ENCODE measurements at regions not wholly inside any gene's neighbourhood (a gene's known extent, or its start where the extent isn't known, plus 50 kb on each side); places are given as distances from the start of the nearest gene placed in this dataset.

GRCh38 chr7:114155116-114156110 is 236.6 kb upstream of the PPP1R3A start:
- TF ChIP-seq POLR2A (IDR thresholded peaks at IDR 0.05; ENCODE audit: low read depth, low read length), result no peak
- TF ChIP-seq SPI1 (IDR thresholded peaks at IDR 0.05; ENCODE audit: low read depth, low read length), result no peak
- TF ChIP-seq POLR2AphosphoS5 (IDR thresholded peaks at IDR 0.05; ENCODE audit: low read depth, low read length), result no peak
- TF ChIP-seq TAF1 (IDR thresholded peaks at IDR 0.05; ENCODE audit: low read depth, low read length), result no peak
- TF ChIP-seq POU2F2 (IDR thresholded peaks at IDR 0.05; ENCODE audit: low read depth, low read length), result no peak

All from GM12891 (cell line).